ENCODE measurements at regions not wholly inside any gene's neighbourhood (a gene's known extent, or its start where the extent isn't known, plus 50 kb on each side); places are given as distances from the start of the nearest gene placed in this dataset.

DNA sequence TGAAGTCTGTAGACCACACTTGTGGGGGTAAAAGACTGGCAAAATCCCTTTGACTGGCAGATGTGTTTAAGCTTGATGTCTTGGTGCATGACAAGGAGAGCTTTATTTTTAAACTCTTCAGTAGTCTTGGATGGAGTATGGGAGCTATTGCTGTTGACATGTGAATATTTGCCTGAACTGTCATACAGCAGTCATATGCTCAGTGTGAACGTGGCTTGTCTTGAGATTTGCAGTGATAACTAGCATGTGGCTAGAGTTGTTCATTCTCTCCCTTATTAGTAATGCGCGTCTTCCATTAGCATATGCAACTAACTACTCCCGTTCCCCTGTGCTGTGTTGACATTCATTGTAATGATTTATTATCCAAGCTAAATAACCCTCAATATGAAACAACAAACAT lies 523.6 kb upstream of the WWC1 start:
- TF ChIP-seq, protein P1, sequence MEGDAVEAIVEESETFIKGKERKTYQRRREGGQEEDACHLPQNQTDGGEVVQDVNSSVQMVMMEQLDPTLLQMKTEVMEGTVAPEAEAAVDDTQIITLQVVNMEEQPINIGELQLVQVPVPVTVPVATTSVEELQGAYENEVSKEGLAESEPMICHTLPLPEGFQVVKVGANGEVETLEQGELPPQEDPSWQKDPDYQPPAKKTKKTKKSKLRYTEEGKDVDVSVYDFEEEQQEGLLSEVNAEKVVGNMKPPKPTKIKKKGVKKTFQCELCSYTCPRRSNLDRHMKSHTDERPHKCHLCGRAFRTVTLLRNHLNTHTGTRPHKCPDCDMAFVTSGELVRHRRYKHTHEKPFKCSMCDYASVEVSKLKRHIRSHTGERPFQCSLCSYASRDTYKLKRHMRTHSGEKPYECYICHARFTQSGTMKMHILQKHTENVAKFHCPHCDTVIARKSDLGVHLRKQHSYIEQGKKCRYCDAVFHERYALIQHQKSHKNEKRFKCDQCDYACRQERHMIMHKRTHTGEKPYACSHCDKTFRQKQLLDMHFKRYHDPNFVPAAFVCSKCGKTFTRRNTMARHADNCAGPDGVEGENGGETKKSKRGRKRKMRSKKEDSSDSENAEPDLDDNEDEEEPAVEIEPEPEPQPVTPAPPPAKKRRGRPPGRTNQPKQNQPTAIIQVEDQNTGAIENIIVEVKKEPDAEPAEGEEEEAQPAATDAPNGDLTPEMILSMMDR (IDR thresholded peaks at IDR 0.05; ENCODE audit: insufficient read depth, low read depth, low read length, missing control alignments) = no peak
- no peak for DNase-seq (ENCODE audit: low read depth)
- H3K4me3 ChIP-seq (ENCODE audit: low read length) = no peak overlapping the region

DNA sequence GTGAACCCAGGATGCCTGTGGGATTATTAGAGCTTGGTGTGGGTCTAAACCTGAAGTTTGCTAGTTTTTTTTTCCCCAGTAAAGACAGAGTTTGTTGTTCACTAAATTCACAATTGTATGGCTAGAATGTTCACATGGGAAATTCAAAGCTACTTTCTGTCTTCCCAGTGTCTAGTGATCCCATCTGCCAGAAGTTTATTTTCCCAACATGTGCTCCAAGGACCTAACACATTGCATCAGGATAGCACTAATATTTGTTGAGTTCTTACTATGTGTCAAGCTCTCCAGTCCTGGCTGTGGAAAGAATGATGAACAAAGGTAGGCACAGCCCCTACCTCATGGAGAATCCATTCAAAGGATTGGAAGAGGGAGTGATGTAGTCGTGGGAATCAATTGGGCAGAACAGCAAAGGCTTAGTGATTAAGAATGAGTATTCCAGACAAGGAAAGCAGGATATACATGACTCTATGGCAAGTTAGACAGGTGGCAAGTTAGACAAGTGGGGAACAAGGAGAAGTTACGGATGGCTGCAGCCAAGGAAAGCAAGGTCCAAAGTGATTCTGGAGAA lies 521.5 kb upstream of the WWC1 start:
- H3K4me3 ChIP-seq (ENCODE audit: low read length) = no peak overlapping the region
- peak; percentile 65 for DNase-seq (ENCODE audit: low read depth)
- TF ChIP-seq, protein P1 (IDR thresholded peaks at IDR 0.05; ENCODE audit: insufficient read depth, low read depth, low read length, missing control alignments) = no peak

DNA sequence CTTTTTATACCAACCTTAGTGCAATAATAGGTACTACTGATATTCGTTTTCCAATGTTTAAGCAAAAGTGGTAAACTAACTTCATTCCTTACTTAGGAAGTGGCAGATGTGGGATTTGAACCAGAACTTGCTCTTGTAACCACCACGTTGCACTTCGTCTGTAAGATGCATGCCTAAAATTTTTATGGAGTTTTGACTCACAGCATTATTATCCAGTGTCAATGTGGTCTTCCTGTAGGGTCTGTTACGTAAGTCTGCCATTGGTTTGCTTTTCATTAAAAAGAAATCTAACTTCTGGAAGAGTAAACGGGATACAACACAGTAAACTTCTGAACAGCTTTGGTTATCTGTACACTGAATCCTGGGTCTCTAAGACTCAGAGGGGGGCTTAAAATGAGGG lies 521.0 kb upstream of the WWC1 start:
- no peak for DNase-seq (ENCODE audit: low read depth)
- TF ChIP-seq, protein P1 (IDR thresholded peaks at IDR 0.05; ENCODE audit: insufficient read depth, low read depth, low read length, missing control alignments) = no peak
- H3K4me3 ChIP-seq (ENCODE audit: low read length) = no peak overlapping the region

DNA sequence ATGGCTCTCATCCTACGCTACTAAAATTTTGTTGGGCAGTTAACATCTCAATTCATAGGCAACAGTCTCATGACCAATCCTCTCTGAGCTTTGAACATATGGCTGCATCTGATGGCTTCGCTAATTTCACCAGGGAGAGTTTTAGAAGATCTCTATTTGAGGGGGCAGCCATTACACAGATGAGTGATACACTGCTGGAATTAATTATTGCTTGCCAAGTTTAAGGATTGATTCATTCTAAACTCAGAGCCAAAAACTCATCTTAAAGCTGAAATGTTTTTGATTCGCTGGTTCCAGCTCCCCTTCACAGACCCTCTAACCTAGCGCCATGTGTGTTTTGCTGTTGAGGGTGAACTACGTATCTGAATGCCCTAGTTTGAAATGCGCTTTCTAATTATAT lies 519.9 kb upstream of the WWC1 start:
- TF ChIP-seq, protein P1 (IDR thresholded peaks at IDR 0.05; ENCODE audit: insufficient read depth, low read depth, low read length, missing control alignments) = no peak
- no peak for DNase-seq (ENCODE audit: low read depth)
- no peak overlapping the region for H3K4me3 ChIP-seq (ENCODE audit: low read length)

DNA sequence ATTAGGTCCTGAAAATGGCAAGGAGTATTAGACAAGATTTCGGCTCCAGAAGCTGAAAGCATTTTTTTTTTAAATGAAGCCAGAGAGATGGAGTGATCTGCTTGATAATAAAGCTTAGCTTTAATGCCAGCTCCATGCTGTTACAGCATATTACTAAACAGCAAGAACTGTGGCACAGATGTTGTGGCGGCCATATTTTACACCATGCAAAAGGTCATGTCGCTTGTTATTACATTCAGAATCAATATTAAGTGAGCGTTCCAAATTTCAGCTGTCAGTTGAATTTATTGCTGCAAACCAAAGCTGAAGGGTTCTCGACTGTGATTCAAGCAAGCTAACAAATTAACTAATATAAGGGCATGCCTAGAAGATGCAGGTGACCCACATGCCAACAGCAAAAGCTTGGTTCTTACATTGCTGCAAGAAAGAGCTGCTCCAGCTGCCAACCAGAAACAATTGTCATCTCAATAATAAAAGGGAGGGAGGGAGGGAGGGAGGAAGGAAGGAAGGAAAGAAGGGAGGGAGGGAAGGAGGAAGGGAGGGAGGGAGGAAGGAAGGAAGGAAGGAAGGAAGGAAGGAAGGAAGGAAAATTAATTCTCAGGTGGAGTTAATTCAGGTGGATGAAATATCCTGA lies 517.7 kb upstream of the WWC1 start:
- no peak for DNase-seq (ENCODE audit: low read depth)
- TF ChIP-seq, protein P1 (IDR thresholded peaks at IDR 0.05; ENCODE audit: insufficient read depth, low read depth, low read length, missing control alignments) = no peak
- H3K4me3 ChIP-seq (ENCODE audit: low read length) = no peak overlapping the region

DNA sequence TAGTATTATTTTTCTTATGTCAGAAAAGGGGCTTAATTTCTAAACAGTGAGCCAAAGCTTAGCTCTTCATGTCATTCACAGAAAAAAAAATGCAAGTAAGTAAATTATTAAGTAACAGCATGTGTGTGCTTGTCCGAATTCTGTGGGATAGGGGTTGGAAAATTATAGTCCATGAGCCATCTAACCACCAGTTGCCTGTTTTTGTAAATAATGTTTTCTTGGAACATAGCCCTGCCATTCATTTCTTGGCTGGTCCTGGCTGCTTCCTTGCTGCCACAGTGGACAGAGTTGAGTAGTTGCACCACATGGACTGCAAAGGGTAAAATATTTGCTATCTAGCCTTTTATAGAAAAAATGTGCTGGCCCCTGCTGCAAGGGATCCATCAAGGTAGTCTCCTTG lies 513.7 kb upstream of the WWC1 start:
- TF ChIP-seq, protein P1 (IDR thresholded peaks at IDR 0.05; ENCODE audit: insufficient read depth, low read depth, low read length, missing control alignments) = no peak
- no peak overlapping the region for H3K4me3 ChIP-seq (ENCODE audit: low read length)
- peak; percentile 59 for DNase-seq (ENCODE audit: low read depth)

DNA sequence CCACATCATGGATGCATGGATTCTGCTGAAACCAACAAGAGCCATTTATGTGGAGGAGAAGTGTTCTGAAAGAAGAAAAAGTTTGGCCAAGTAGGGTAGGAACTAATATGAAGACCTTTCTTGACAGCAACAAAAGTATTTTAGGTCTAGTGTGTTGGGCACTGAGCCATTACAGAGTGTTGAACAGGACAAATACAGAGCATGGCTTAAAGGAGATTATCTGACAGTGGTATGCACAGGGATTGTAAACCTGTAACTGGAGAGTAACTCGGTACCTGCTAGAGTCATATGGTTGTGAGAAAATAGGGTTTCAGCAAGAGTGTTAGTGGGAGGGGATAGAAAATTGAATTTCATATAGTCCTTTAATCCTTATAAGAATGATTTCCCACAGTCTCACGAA lies 513.2 kb upstream of the WWC1 start:
- no peak overlapping the region for H3K4me3 ChIP-seq (ENCODE audit: low read length)
- TF ChIP-seq, protein P1 (IDR thresholded peaks at IDR 0.05; ENCODE audit: insufficient read depth, low read depth, low read length, missing control alignments) = no peak
- no peak for DNase-seq (ENCODE audit: low read depth)
